RWPE2 (cell line): ENCODE measurements at regions not wholly inside any gene's neighbourhood (a gene's known extent, or its start where the extent isn't known, plus 50 kb on each side); places are given as distances from the start of the nearest gene placed in this dataset.

ENCODE experiments used
- ATAC-seq: fragments of 200-7000 bp; cut with Tn5 transposase; 3 replicates; pipeline ENCODE4 v1.9.1; 2021; ENCODE audit warnings: low read depth
- DNase-seq: peaks from one replicate; pipeline ENCODE4 v3.0.0-alpha.2; 2020; ENCODE audit warnings: low spot score
- H3K27ac ChIP-seq: fragments of 450-650 bp; 2 replicates; pipeline ENCODE4 v1.5.1; 2017; ENCODE audit warnings: mild to moderate bottlenecking; ENCODE audit not compliant: poor library complexity, severe bottlenecking
- H3K27me3 ChIP-seq: fragments of 250-450 bp; sonication (Bioruptor Pico); 2 replicates; pipeline ENCODE4 v1.5.1; 2021; ENCODE audit warnings: mild to moderate bottlenecking, moderate library complexity; ENCODE audit not compliant: insufficient read depth, poor library complexity, severe bottlenecking
- H3K36me3 ChIP-seq: fragments of 250-450 bp; sonication (Bioruptor Pico); 2 replicates; pipeline ENCODE4 v1.5.1; 2020; ENCODE audit warnings: low read depth, mild to moderate bottlenecking, moderate library complexity
- H3K4me1 ChIP-seq: fragments of 250-450 bp; sonication (Bioruptor Pico); 2 replicates; pipeline ENCODE4 v1.5.1; 2021; ENCODE audit warnings: mild to moderate bottlenecking, moderate library complexity; ENCODE audit not compliant: insufficient read depth, poor library complexity, severe bottlenecking
- H3K4me3 ChIP-seq: fragments of 250-450 bp; sonication (Bioruptor Pico); 2 replicates; pipeline ENCODE4 v1.5.1; 2021; ENCODE audit warnings: mild to moderate bottlenecking, moderate library complexity; ENCODE audit not compliant: severe bottlenecking
- H3K9me3 ChIP-seq: fragments of 250-450 bp; sonication (Bioruptor Pico); 2 replicates; pipeline ENCODE4 v1.5.1; 2021; ENCODE audit warnings: mild to moderate bottlenecking, moderate library complexity; ENCODE audit not compliant: severe bottlenecking
- TF ChIP-seq, protein P1 (sequence below): fragments of 450-650 bp; IDR thresholded peaks from one replicate; pipeline ENCODE4 v1.5.1; 2017; ENCODE audit warnings: mild to moderate bottlenecking, moderate library complexity; ENCODE audit not compliant: poor library complexity, severe bottlenecking

DNA sequence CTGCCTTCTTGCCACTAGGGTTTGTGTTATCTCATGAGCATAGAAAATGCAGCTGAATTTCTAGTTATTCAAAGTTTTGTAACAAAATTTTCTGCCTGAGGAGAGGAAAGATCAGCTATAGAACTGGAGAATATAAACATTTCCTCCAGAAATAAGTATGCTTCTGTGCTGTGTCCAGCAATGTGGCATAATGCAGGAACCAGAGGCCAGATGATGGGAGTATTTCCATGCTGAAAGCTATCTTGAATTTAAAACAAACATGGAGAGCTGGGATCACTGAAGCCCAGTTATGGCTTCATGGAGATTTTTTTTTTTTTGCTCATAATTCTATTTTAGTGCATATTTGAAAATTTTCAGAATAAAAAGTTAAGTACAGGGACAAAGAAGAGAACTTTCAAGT is 608.2 kb downstream of the SOX6 start:
- no peak for ATAC-seq
- Histone ChIP-seq H3K4me3 (no peak overlapping the region), H3K27me3 (no peaks in the 10 kb centered on the region), H3K36me3 (no peaks in the 10 kb centered on the region), H3K4me1 (no peaks in the 10 kb centered on the region), H3K9me3 (no peaks in the 10 kb centered on the region), H3K27ac (no peak overlapping the region)
- no peak for DNase-seq
- TF ChIP-seq, protein P1, sequence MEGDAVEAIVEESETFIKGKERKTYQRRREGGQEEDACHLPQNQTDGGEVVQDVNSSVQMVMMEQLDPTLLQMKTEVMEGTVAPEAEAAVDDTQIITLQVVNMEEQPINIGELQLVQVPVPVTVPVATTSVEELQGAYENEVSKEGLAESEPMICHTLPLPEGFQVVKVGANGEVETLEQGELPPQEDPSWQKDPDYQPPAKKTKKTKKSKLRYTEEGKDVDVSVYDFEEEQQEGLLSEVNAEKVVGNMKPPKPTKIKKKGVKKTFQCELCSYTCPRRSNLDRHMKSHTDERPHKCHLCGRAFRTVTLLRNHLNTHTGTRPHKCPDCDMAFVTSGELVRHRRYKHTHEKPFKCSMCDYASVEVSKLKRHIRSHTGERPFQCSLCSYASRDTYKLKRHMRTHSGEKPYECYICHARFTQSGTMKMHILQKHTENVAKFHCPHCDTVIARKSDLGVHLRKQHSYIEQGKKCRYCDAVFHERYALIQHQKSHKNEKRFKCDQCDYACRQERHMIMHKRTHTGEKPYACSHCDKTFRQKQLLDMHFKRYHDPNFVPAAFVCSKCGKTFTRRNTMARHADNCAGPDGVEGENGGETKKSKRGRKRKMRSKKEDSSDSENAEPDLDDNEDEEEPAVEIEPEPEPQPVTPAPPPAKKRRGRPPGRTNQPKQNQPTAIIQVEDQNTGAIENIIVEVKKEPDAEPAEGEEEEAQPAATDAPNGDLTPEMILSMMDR, result no peak

DNA sequence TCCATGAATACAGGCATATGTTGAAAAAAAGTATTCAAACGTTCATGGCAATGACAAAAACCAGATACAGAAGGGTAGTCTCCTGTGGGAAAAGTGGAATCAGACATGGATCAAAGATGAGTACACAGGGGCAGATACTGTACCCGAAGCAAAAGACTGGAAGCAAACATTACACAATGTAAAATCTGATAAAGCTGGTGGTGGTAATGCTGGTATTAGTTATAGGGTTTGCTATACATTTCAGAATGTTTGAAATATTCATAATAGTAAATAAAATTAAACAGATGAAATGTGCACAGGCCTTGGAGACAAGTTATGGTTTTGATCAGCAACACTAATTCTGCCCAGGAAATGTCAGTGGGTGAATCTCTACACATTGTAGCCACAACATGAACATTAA is 607.6 kb downstream of the SOX6 start:
- DNase-seq (no peak), ATAC-seq (no peak)
- H3K4me1 ChIP-seq, result no peaks in the 10 kb centered on the region
- no peak overlapping the region for H3K4me3 ChIP-seq
- no peaks in the 10 kb centered on the region for H3K27me3 ChIP-seq
- no peaks in the 10 kb centered on the region for H3K36me3 ChIP-seq
- no peak overlapping the region for H3K27ac ChIP-seq
- no peaks in the 10 kb centered on the region for H3K9me3 ChIP-seq
- TF ChIP-seq, protein P1, result no peak

DNA sequence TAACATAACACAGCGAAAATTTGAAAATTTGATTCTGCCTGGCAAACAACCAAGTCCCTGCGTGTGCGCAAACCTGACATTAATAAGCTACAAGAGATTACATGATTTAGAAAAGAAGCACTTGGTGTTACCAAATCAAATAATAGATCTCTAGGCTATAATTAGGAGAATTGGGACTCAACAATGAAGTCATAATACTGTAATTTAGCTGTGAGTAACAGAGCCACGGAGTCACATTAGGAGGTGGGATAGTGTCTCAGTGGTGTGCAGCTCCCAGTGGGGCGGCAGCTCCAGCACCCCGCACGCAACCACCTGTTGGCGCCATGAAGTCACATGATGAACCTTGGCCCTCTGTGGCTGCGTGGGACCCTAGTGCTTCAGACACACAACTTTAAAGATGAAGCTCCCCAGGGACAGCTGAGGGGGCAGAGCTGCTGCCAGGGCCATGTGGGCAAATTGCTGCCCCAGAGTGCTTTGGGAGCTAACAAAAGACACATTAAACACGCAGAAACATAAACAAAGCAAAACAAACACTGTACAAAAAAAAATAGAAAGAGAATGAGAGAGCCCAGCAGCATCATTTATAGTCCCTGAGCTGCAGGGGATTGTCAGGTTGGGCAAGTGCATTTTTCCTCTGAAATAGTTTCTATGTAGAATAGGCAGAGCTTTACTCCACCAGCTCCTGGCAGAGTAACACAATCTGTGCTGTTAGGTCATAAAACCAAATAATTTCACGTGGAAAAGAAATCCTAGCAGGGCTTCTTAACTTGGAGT is 605.6 kb downstream of the SOX6 start:
- Histone ChIP-seq H3K4me3 (no peak overlapping the region), H3K36me3 (no peaks in the 10 kb centered on the region), H3K27me3 (no peaks in the 10 kb centered on the region), H3K4me1 (no peaks in the 10 kb centered on the region), H3K27ac (no peak overlapping the region), H3K9me3 (no peaks in the 10 kb centered on the region)
- no peak for DNase-seq
- no peak for ATAC-seq
- TF ChIP-seq, protein P1, result no peak

DNA sequence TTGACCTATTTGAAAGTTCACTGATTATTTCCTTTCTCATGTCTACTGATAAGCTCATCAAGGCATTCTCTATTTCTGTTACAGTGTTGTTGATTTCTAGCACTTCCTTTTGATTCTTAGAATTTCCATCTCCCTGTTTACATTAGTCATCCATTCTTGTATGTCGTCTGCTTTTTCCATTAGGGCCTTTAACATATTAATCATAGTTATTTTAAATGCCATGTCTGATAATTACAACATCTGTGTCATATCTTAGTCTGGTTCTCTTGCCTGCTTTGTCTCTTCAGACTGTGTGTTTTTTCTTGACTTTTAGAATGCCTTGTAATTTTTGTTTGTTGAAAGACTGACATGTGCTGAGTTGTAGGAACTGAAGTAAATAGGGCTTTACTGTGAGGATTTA is 602.1 kb downstream of the SOX6 start:
- no peak for ATAC-seq
- Histone ChIP-seq H3K27ac (no peak overlapping the region), H3K36me3 (no peaks in the 10 kb centered on the region), H3K4me1 (no peaks in the 10 kb centered on the region), H3K4me3 (no peak overlapping the region), H3K27me3 (no peaks in the 10 kb centered on the region), H3K9me3 (no peaks in the 10 kb centered on the region)
- TF ChIP-seq, protein P1, result no peak
- no peak for DNase-seq

DNA sequence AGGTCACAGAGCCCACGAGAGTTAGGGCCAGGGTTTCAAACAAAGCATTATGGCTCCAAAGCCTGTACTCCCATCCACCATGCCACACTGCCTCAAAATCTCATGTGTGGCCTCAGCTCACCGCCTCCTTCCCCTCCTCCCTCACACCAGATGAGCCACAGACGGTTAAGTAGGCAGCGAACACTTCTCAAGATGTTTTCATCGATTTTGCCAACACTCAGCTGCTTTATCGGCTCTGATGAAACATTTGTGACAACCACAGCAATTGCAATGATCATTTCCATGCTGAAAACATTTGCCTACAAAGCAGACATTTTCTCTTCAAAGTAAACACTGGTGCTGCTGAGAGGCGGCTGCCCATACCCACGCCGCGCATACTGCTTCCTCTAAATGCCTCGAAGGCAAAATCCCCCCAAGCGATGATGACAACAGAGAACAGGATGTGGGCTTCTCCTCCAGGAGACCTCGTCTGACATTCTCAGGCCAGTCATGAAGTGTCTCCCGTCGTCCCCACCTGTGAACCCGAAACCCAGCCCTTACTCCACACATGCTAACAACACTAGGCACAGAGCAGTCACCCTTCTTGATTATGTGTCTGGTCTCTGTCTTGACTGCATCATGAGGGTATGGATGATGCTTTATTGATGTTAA is 599.2 kb downstream of the SOX6 start:
- TF ChIP-seq, protein P1, result no peak
- H3K4me1 ChIP-seq, result no peaks in the 10 kb centered on the region
- H3K27ac ChIP-seq, result no peak overlapping the region
- H3K36me3 ChIP-seq, result no peaks in the 10 kb centered on the region
- no peaks in the 10 kb centered on the region for H3K27me3 ChIP-seq
- H3K4me3 ChIP-seq, result no peak overlapping the region
- no peak for ATAC-seq
- H3K9me3 ChIP-seq, result no peaks in the 10 kb centered on the region
- DNase-seq, result no peak
